ENCODE measurements at regions not wholly inside any gene's neighbourhood (a gene's known extent, or its start where the extent isn't known, plus 50 kb on each side); places are given as distances from the start of the nearest gene placed in this dataset.

DNA sequence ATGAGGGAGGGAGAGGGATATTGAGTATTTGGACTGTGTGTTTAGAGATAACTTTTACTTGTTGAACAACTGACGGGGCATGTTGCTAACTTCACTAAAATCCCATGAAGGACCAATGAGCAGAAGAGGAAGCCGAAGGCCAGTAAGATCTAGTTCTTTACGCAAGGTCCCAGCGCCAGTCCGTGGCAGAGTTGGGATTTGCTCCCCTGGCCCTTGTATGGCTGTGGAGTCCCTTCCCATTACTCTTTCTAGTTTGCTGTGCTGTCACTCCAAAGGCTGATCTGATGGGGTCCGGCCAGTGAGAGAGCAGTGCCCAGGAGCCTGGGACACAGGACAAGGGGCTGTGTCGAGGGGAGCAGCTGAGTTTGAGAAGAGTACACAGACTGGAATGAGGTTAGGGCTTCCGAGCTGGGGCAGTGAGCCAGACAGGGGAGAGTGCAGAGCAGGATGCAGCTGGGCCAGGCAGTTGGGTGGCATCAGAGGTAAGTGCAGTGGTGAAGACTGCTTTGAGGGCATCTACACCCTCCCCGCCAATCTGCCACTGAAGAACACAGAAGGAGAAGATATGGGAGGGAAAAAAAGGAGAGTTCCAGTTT, 692.9 kb upstream of the HS6ST1 start:
- no peaks in the 10 kb centered on the region for H4K20me1 ChIP-seq (ENCODE audit: control insufficient read depth, extremely low read depth, insufficient read depth, low read length)
- no peaks in the 10 kb centered on the region for H3K36me3 ChIP-seq (ENCODE audit: control insufficient read depth, insufficient read depth, low read length)
- H3K79me2 ChIP-seq (ENCODE audit: control insufficient read depth, insufficient read depth, low read length) = no peaks in the 10 kb centered on the region
- no peak overlapping the region for H3K4me2 ChIP-seq (ENCODE audit: extremely low read depth, insufficient read depth, low read length)
- no peaks in the 10 kb centered on the region for H3K4me1 ChIP-seq (ENCODE audit: control insufficient read depth, extremely low read depth, insufficient read depth, low read length)
- no peak overlapping the region for H3K9ac ChIP-seq (ENCODE audit: insufficient read depth, low read length)
- no peak overlapping the region for H3K4me3 ChIP-seq (replicated peaks in 1 of 4; ENCODE audit: control extremely low read depth in 1 of 4, insufficient read depth in 1 of 4, low read depth in 3 of 4, low read length in 4 of 4)
- H3K27me3 ChIP-seq (ENCODE audit: control insufficient read depth, insufficient read depth, low read length) = no peaks in the 10 kb centered on the region
- DNase-seq (ENCODE audit: low read depth in 2 of 2) = no peak
- H3K27ac ChIP-seq (ENCODE audit: insufficient read depth, low read length) = no peak overlapping the region
- TF ChIP-seq EZH2 (IDR thresholded peaks at IDR 0.05; ENCODE audit: low read length, missing control alignments) (no peak), CTCF (conservative IDR thresholded peaks at IDR 0.05 in 1 of 2, IDR thresholded peaks at IDR 0.05 in 1 of 2; ENCODE audit: low read depth in 1 of 2, low read length in 2 of 2) (no peak)
- H3K9me3 ChIP-seq (ENCODE audit: control insufficient read depth, insufficient read depth, low read depth, low read length) = no peaks in the 10 kb centered on the region
- no peak overlapping the region for H2AFZ ChIP-seq (ENCODE audit: low read length)

- Histone ChIP-seq H3K4me2 (ENCODE audit: extremely low read depth, insufficient read depth, low read length) (no peak overlapping the region), H2AFZ (ENCODE audit: low read length) (no peak overlapping the region), H3K27me3 (ENCODE audit: control insufficient read depth, insufficient read depth, low read length) (no peaks in the 10 kb centered on the region), H3K27ac (ENCODE audit: insufficient read depth, low read length) (no peak overlapping the region), H3K9ac (ENCODE audit: insufficient read depth, low read length) (no peak overlapping the region), H4K20me1 (ENCODE audit: control insufficient read depth, extremely low read depth, insufficient read depth, low read length) (no peaks in the 10 kb centered on the region), H3K79me2 (ENCODE audit: control insufficient read depth, insufficient read depth, low read length) (no peaks in the 10 kb centered on the region), H3K9me3 (ENCODE audit: control insufficient read depth, insufficient read depth, low read depth, low read length) (no peaks in the 10 kb centered on the region), H3K36me3 (ENCODE audit: control insufficient read depth, insufficient read depth, low read length) (no peaks in the 10 kb centered on the region), H3K4me1 (ENCODE audit: control insufficient read depth, extremely low read depth, insufficient read depth, low read length) (no peaks in the 10 kb centered on the region), H3K4me3 (replicated peaks in 1 of 4; ENCODE audit: control extremely low read depth in 1 of 4, insufficient read depth in 1 of 4, low read depth in 3 of 4, low read length in 4 of 4) (no peak overlapping the region)
- DNase-seq (ENCODE audit: low read depth in 2 of 2) = no peak
- TF ChIP-seq EZH2 (IDR thresholded peaks at IDR 0.05; ENCODE audit: low read length, missing control alignments) (no peak), CTCF (conservative IDR thresholded peaks at IDR 0.05 in 1 of 2, IDR thresholded peaks at IDR 0.05 in 1 of 2; ENCODE audit: low read depth in 1 of 2, low read length in 2 of 2) (no peak)
These were observed 695.8 kb upstream of the HS6ST1 start for GRCh38 chr2:129014432-129014831.

DNA sequence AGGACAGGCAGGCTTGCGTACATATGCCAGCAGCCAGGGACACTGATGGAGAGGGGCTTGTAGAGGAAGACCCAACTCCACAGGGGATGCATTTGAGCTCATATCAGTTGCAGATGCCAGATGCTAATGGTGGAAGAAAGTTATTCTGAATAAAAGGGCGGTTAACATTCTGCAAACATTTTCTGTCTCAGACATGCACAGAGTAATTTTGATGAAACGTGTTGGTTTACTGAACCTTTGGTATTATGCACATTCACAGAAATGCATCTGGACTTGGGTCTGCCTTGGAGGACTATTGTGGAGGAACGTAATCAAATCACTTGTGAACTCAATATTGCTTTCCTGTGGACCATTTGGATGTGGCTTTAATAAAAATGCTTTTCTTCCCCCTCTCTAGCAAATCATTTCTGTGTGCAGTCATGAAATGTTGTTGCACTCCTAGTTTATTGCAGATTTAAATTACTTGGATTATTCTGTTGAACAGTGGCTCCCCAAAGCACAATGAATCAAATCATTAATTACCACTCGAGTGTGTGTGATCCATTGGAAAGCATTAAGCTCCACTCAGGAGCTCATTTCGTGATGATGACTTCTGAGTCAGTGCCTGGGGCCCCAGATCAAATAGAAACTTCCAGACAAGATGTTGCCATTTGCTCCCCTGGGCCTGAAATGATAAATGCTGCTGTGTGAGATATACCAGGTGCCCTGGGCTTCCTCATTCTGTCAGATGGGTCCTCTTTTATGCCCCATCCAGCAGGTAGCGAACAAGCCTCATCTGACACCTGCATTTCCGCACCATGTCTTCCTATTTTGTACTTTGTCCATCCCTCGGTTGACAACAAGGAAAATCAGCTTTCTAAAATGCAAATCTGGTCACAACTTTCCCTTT, 697.0 kb upstream of the HS6ST1 start:
- no peaks in the 10 kb centered on the region for H3K4me1 ChIP-seq (ENCODE audit: control insufficient read depth, extremely low read depth, insufficient read depth, low read length)
- H3K4me2 ChIP-seq (ENCODE audit: extremely low read depth, insufficient read depth, low read length) = no peak overlapping the region
- DNase-seq (ENCODE audit: low read depth in 2 of 2) = no peak
- TF ChIP-seq CTCF (conservative IDR thresholded peaks at IDR 0.05 in 1 of 2, IDR thresholded peaks at IDR 0.05 in 1 of 2; ENCODE audit: low read depth in 1 of 2, low read length in 2 of 2) = no peak
- TF ChIP-seq EZH2 (IDR thresholded peaks at IDR 0.05; ENCODE audit: low read length, missing control alignments) = no peak
- H3K9ac ChIP-seq (ENCODE audit: insufficient read depth, low read length) = no peak overlapping the region
- H3K27ac ChIP-seq (ENCODE audit: insufficient read depth, low read length) = no peak overlapping the region
- H4K20me1 ChIP-seq (ENCODE audit: control insufficient read depth, extremely low read depth, insufficient read depth, low read length) = no peaks in the 10 kb centered on the region
- H3K79me2 ChIP-seq (ENCODE audit: control insufficient read depth, insufficient read depth, low read length) = no peaks in the 10 kb centered on the region
- no peak overlapping the region for H2AFZ ChIP-seq (ENCODE audit: low read length)
- H3K36me3 ChIP-seq (ENCODE audit: control insufficient read depth, insufficient read depth, low read length) = no peaks in the 10 kb centered on the region
- no peak overlapping the region for H3K4me3 ChIP-seq (replicated peaks in 1 of 4; ENCODE audit: control extremely low read depth in 1 of 4, insufficient read depth in 1 of 4, low read depth in 3 of 4, low read length in 4 of 4)
- no peaks in the 10 kb centered on the region for H3K27me3 ChIP-seq (ENCODE audit: control insufficient read depth, insufficient read depth, low read length)
- no peaks in the 10 kb centered on the region for H3K9me3 ChIP-seq (ENCODE audit: control insufficient read depth, insufficient read depth, low read depth, low read length)
